Caco-2 (cell line): ENCODE measurements at regions not wholly inside any gene's neighbourhood (a gene's known extent, or its start where the extent isn't known, plus 50 kb on each side); places are given as distances from the start of the nearest gene placed in this dataset.

Source experiments
- BruUV-seq: library from RNA; stranded (reverse); fragments of 400-500 nt; replicated peaks from 2 replicates; lab custom pipeline; 2021; lab: Mats Ljungman, UMichigan
- CTCF ChIA-PET: fragments of 300-600 bp; sonication (Branson Sonifier 250); formaldehyde crosslinking; loops from one replicate; lab custom pipeline; 2022; ENCODE audit warnings: antibody characterized with exemption; lab: Charles Lee
- POLR2A ChIA-PET: fragments of 300-600 bp; sonication (Branson Sonifier 250); formaldehyde crosslinking; loops from one replicate; lab custom pipeline; 2022; ENCODE audit warnings: antibody characterized with exemption; lab: Charles Lee
- DNase-seq, 2 experiments: peaks; one replicate each; pipeline versions ENCODE4 v3.0.0 to v3.0.0-alpha.2; 2020 to 2022
- H3K27me3 ChIP-seq: replicated peaks from 2 replicates; pipeline ENCODE4 v1.6.0; 2011; ENCODE audit warnings: low read length; ENCODE audit not compliant: control insufficient read depth, insufficient read depth
- H3K36me3 ChIP-seq: 2 replicates; pipeline ENCODE4 v1.5.1; 2011; ENCODE audit warnings: low read length; ENCODE audit not compliant: control insufficient read depth, insufficient read depth
- H3K4me1 ChIP-seq: fragments of 250-450 bp; sonication (Bioruptor Pico); 2 replicates; pipeline ENCODE4 v1.5.1; 2020; ENCODE audit warnings: mild to moderate bottlenecking
- H3K4me3 ChIP-seq: 2 replicates; pipeline ENCODE4 v1.5.1; 2011; ENCODE audit warnings: low read depth, mild to moderate bottlenecking, control low read depth, low read length
- H3K9me3 ChIP-seq: fragments of 250-450 bp; sonication (Bioruptor Pico); 2 replicates; pipeline ENCODE4 v1.5.1; 2020; ENCODE audit warnings: mild to moderate bottlenecking, moderate library complexity
- H3K27ac Mint-ChIP-seq: one replicate; pipeline ENCODE4 v1.8.0; 2022; ENCODE audit warnings: mixed read lengths; ENCODE audit not compliant: unreplicated experiment
- H3K27me3 Mint-ChIP-seq: one replicate; pipeline ENCODE4 v1.8.0; 2022; ENCODE audit warnings: mixed read lengths; ENCODE audit not compliant: insufficient read depth, unreplicated experiment
- H3K36me3 Mint-ChIP-seq: one replicate; pipeline ENCODE4 v1.8.0; 2022; ENCODE audit warnings: mild to moderate bottlenecking, mixed read lengths; ENCODE audit not compliant: insufficient read depth, unreplicated experiment
- H3K4me1 Mint-ChIP-seq: one replicate; pipeline ENCODE4 v1.8.0; 2022; ENCODE audit warnings: low read depth, mixed read lengths; ENCODE audit not compliant: unreplicated experiment
- H3K4me3 Mint-ChIP-seq: one replicate; pipeline ENCODE4 v1.8.0; 2022; ENCODE audit warnings: mild to moderate bottlenecking, moderate library complexity, mixed read lengths; ENCODE audit not compliant: unreplicated experiment
- H3K9me3 Mint-ChIP-seq: one replicate; pipeline ENCODE4 v1.8.0; 2022; ENCODE audit warnings: mixed read lengths; ENCODE audit not compliant: unreplicated experiment
- CTCF ChIP-seq, 2 experiments: fragments of 200-600 bp in 1 of 2; IDR thresholded peaks; 1 replicate in 1 of 2; 2 replicates in 1 of 2; pipeline versions ENCODE4 v1.5.1 to v1.8.0; 2011 to 2022; ENCODE audit warnings: antibody characterized with exemption in 1 of 2, control low read depth in 1 of 2, inconsistent platforms in 1 of 2, low read depth in 1 of 2, low read length in 1 of 2, mild to moderate bottlenecking in 1 of 2, moderate library complexity in 1 of 2; ENCODE audit not compliant: insufficient read depth in 1 of 2, severe bottlenecking in 1 of 2, unreplicated experiment in 1 of 2
- intact Hi-C: fragments of 100-400 bp; cut with micrococcal nuclease; formaldehyde crosslinking; loops from one replicate; pipeline ENCODE4 v1.10.0; 2022; ENCODE audit not compliant: unreplicated experiment

- POLR2A ChIA-PET, result interaction anchor here (0.5 kb wide), 1 partner anchor 67 kb away, joined by 3 read pairs; no protein-coding TSS in a partner anchor
- DNase-seq, result no peak
- H3K4me1 Mint-ChIP-seq, result peaks cover 6% of the 10 kb centered on the region
- H3K27ac Mint-ChIP-seq, result peak overlapping the region; percentile 39
- H3K9me3 Mint-ChIP-seq, result no peaks in the 10 kb centered on the region
- CTCF ChIA-PET, result no interaction called here
- intact Hi-C loops, result no loop called here
- H3K27me3 Mint-ChIP-seq, result no peaks in the 10 kb centered on the region
- no TSS peak for BruUV-seq
- H3K36me3 Mint-ChIP-seq, result no peaks in the 10 kb centered on the region
- no peak for TF ChIP-seq CTCF (IDR thresholded peaks at IDR 0.05; ENCODE audit: insufficient read depth in 1 of 2, low read depth in 1 of 2, low read length in 1 of 2, severe bottlenecking in 1 of 2, unreplicated experiment in 1 of 2)
- Histone ChIP-seq H3K4me3 (no peak overlapping the region), H3K36me3 (no peaks in the 10 kb centered on the region), H3K9me3 (no peaks in the 10 kb centered on the region), H3K4me1 (no peaks in the 10 kb centered on the region), H3K27me3 (no peaks in the 10 kb centered on the region)
- no peak overlapping the region for H3K4me3 Mint-ChIP-seq
Observed at GRCh38 chr6:22025468-22026163, 271.2 kb downstream of the PRL start.

DNA sequence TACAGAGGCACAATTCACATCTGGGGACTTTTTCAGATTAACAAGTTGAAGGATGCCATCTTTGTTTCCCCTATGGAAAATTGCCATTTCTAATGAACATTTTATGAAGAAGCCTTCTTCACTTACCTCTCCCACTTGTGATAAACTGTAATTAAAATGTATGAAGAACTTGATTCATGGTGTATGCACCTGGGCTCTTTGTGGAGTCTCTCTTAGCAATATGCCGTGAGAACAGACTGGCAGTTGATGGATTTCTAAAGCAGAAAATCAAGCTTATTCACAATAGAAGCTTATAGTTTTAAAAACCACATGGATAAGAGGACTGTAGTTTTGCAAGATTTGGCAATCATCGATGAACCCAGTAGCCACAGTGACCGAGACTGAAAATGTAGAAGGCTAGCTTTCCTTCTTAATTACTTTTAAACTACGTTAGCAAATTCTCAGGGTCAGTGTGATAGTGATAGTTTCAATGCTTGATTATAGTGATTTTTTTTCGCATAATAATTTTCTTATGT is 270.6 kb downstream of the PRL start:
- intact Hi-C loops, result no loop called here
- no peaks in the 10 kb centered on the region for H3K27me3 Mint-ChIP-seq
- H3K4me3 ChIP-seq, result no peak overlapping the region
- H3K4me1 ChIP-seq, result no peaks in the 10 kb centered on the region
- POLR2A ChIA-PET, result interaction anchor here (0.5 kb wide), 1 partner anchor 68 kb away, joined by 3 read pairs; no protein-coding TSS in a partner anchor
- H3K27me3 ChIP-seq, result no peaks in the 10 kb centered on the region
- DNase-seq, result no peak
- CTCF ChIA-PET, result no interaction called here
- H3K4me3 Mint-ChIP-seq, result no peak overlapping the region
- H3K36me3 ChIP-seq, result no peaks in the 10 kb centered on the region
- no peak for TF ChIP-seq CTCF (IDR thresholded peaks at IDR 0.05; ENCODE audit: insufficient read depth in 1 of 2, low read depth in 1 of 2, low read length in 1 of 2, severe bottlenecking in 1 of 2, unreplicated experiment in 1 of 2)
- H3K36me3 Mint-ChIP-seq, result no peaks in the 10 kb centered on the region
- H3K27ac Mint-ChIP-seq, result peak overlapping the region; percentile 39
- H3K4me1 Mint-ChIP-seq, result peaks cover 6% of the 10 kb centered on the region
- H3K9me3 ChIP-seq, result no peaks in the 10 kb centered on the region
- no peaks in the 10 kb centered on the region for H3K9me3 Mint-ChIP-seq
- BruUV-seq, result no TSS peak

GRCh38 chr6:22027040-22027725 is 269.7 kb downstream of the PRL start:
- ChIA-PET POLR2A (no interaction called here), CTCF (no interaction called here)
- H3K27ac Mint-ChIP-seq, result no peak overlapping the region

More at GRCh38 chr6:22027040-22027725, 269.7 kb downstream of the PRL start:
- Mint-ChIP-seq H3K27me3 (no peaks in the 10 kb centered on the region), H3K36me3 (no peaks in the 10 kb centered on the region), H3K9me3 (no peaks in the 10 kb centered on the region), H3K4me1 (peaks cover 6% of the 10 kb centered on the region), H3K4me3 (no peak overlapping the region)
- BruUV-seq, result no TSS peak
- Histone ChIP-seq H3K4me3 (no peak overlapping the region), H3K27me3 (no peaks in the 10 kb centered on the region), H3K9me3 (no peaks in the 10 kb centered on the region), H3K36me3 (no peaks in the 10 kb centered on the region), H3K4me1 (no peaks in the 10 kb centered on the region)
- intact Hi-C loops, result no loop called here
- DNase-seq, result no peak
- TF ChIP-seq CTCF (IDR thresholded peaks at IDR 0.05; ENCODE audit: insufficient read depth in 1 of 2, low read depth in 1 of 2, low read length in 1 of 2, severe bottlenecking in 1 of 2, unreplicated experiment in 1 of 2), result no peak
